D721Med (cell line): ENCODE measurements at regions not wholly inside any gene's neighbourhood (a gene's known extent, or its start where the extent isn't known, plus 50 kb on each side); places are given as distances from the start of the nearest gene placed in this dataset.
"Not testable (repeated sequence)": the region's sequence is repeated elsewhere in the genome, so short reads cannot be mapped to it uniquely, and the experiment has no call there.

ENCODE experiments used
- DNase-seq: peaks from one replicate; pipeline ENCODE4 v3.0.0; 2011; ENCODE audit warnings: low spot score; ENCODE audit not compliant: insufficient read length
- FAIRE-seq: peaks from 2 replicates; lab custom pipeline; 2011; peaks lifted over from hg19 to GRCh38; lab: Jason Lieb, UNC
- TF ChIP-seq, protein P1 (sequence below): IDR thresholded peaks from 2 replicates; pipeline ENCODE4 v1.5.1; 2012; ENCODE audit warnings: mild to moderate bottlenecking, control low read depth; ENCODE audit not compliant: insufficient read depth; ENCODE audit errors: missing control alignments

DNA sequence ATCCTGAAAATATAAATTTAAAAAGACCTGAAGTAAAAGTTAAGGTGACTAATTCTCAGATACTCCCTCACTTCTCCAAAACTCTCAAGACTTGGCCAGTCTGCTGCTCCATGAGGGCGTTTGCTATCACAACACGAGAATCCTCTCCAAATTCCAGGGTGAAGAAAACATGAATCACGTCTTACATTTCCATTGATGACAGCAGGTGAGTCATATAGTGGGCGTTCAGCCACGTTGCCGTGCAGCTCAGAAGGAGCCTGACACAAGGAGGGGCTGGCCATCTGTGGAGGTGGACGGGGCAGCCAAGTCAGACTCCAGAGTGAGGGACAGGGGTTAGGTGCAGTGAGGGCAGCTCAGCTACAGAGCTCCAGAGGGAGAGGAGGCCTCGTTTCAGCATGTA lies 555.1 kb upstream of the ADAMTS16 start:
- DNase-seq (no peak), FAIRE-seq (no peak)
- TF ChIP-seq, protein P1, sequence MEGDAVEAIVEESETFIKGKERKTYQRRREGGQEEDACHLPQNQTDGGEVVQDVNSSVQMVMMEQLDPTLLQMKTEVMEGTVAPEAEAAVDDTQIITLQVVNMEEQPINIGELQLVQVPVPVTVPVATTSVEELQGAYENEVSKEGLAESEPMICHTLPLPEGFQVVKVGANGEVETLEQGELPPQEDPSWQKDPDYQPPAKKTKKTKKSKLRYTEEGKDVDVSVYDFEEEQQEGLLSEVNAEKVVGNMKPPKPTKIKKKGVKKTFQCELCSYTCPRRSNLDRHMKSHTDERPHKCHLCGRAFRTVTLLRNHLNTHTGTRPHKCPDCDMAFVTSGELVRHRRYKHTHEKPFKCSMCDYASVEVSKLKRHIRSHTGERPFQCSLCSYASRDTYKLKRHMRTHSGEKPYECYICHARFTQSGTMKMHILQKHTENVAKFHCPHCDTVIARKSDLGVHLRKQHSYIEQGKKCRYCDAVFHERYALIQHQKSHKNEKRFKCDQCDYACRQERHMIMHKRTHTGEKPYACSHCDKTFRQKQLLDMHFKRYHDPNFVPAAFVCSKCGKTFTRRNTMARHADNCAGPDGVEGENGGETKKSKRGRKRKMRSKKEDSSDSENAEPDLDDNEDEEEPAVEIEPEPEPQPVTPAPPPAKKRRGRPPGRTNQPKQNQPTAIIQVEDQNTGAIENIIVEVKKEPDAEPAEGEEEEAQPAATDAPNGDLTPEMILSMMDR = no peak

DNA sequence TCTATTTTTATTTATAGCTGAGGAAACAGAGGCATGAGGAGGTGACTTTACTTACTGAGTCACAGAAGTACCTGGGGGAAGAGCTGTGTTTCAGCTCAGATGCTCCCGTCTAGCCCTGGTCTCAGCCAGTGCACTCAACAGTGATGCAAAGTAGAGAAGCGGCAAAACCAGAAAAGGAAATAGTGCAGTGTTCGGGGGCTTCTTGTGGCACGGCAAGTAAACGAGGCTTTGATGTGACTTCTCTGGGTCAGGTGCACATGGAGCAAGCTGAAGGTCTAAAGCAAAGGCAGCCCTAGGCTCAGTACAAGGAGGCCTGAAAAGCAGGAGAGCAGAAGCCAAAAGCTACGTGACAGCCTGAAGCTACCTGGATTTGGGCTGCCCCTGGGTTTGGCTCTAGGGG lies 526.7 kb upstream of the ADAMTS16 start:
- TF ChIP-seq, protein P1 = no peak
- FAIRE-seq (no peak), DNase-seq (no peak)

DNA sequence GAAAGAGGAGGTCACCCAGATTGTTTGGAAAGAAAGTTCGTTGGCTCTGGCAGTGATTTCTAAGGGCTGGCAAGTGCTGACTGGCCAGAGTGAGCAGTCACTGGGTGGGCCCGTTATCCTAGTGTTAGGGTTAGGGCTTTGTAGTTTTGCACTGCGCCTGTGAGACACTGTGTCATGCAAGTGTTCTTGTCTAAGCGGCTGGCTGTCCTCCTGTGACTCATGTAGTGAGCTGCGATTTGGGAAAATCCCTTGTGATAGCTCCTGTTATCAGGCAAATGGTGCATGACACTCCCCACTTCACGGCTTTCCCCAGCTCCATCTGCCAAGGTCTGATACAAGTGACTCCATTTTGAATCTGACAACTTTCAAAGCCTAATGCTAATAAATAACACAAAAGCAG lies 526.0 kb upstream of the ADAMTS16 start:
- TF ChIP-seq, protein P1 = no peak
- no peak for DNase-seq
- FAIRE-seq = no peak

DNA sequence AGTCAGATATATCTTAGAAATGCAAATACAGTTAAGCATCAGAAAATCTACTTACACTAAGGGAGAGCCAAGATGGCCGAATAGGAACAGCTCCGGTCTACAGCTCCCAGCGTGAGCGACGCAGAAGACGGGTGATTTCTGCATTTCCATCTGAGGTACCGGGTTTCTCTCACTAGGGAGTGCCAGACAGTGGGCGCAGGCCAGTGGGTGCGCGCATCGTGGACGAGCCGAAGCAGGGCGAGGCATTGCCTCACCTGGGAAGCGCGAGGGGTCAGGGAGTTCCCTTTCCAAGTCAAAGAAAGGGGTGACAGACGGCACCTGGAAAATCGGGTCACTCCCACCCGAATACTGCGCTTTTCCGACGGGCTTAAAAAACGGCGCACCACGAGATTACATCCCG lies 524.8 kb upstream of the ADAMTS16 start:
- not testable (repeated sequence) for DNase-seq, FAIRE-seq

DNA sequence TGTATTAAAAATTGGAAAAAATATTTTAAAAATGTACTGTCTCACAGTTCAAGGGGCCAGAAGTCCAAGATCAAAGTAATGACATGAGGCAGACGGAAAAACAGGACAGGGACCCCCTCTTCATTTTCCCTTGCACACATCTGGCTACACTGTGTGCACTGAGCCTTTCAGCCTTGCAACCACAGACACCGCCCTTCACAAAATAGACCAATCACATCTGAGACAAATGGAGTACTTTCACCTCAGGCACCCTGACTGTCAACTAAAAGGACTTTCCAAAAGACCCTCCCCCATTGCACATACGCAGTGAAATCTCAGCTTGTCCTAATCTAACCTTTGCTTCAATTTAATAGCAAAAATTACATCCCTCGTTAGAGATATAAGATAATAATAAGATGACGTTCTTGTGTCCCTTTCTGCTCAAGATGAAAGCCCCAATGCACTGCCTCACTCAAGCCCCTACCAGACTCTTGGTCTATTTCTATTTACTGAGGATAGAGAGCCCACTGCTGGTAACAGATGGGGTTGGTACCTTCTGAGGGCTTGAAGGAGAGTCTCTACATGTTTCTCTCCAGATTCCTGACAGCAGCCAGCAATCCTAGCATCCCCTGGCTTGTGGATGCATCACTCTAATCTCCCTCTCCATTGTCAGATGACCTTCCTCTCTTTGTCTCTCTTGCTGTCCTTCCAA lies 514.8 kb upstream of the ADAMTS16 start:
- TF ChIP-seq, protein P1 = no peak
- FAIRE-seq (no peak), DNase-seq (no peak)

DNA sequence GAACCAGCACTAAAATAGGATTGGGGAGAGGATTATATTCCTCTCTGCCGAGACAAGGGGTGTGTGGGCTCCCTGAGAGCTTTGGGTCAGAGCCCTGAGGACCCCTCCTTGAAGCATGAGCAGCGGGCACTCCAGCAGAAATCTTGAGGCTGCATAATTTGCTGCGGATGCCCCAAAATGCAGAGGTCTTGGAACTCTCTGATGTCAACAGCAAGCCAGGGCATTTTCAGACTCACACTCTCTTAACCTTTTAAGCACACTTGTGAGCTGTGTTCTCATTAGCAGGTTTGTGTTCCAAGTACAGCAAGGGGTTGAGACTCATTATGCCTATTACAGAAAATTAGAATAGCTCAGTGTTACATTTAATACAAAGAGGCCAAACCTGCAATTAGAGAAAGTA lies 513.0 kb upstream of the ADAMTS16 start:
- DNase-seq (no peak), FAIRE-seq (peak; percentile 25)
- TF ChIP-seq, protein P1 = no peak

DNA sequence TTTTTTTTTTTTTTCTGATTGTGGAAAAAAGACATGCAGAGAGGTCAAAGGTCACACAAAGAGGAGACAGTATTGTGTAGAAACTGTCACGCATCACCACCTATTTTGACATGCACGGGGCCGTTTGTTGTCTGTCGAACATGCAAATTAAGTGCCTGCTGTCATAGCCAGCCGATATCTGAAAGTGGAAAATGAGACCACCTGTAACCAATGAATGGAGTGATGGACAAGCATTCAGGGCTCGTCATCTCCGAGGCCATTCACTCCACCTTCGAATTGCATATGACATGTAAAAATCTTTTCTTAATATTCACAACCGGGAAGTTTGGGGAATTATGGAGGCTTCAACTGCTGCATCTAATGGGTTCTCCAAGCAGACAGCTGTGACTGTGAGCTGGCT lies 512.2 kb upstream of the ADAMTS16 start:
- DNase-seq (no peak), FAIRE-seq (no peak)
- TF ChIP-seq, protein P1 = no peak
